ENCODE measurements at regions not wholly inside any gene's neighbourhood (a gene's known extent, or its start where the extent isn't known, plus 50 kb on each side); places are given as distances from the start of the nearest gene placed in this dataset.
A peak's percentile ranks its signal among the peaks of the same experiment; 100 is the strongest.
"Not testable (repeated sequence)": the region's sequence is repeated elsewhere in the genome, so short reads cannot be mapped to it uniquely, and the experiment has no call there.

- DNase-seq (ENCODE audit: low spot score): peak; percentile 44
Measured at GRCh38 chr7:109751241-109751640, 1181.6 kb downstream of the DNAJB9 start.

DNA sequence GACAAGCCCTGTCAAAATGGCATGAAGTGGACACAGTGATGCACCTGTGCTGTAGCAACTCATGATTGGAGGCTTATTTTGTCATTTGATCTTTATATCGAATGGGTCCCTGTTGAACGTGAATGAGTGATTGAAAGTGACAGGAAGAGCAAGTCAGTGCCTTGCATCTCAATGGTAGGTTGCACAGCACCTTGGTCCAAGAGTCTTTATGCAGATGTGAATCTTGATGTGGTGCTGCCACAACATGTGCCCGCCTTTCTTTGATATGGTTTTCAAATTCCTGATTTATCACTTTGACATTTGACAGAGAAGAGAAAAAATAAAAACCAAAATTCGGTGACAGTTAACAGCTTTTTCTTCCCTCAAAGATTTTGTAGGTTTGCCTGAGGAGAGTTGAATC is 1182.4 kb downstream of the DNAJB9 start:
- DNase-seq (ENCODE audit: low spot score): no peak

DNA sequence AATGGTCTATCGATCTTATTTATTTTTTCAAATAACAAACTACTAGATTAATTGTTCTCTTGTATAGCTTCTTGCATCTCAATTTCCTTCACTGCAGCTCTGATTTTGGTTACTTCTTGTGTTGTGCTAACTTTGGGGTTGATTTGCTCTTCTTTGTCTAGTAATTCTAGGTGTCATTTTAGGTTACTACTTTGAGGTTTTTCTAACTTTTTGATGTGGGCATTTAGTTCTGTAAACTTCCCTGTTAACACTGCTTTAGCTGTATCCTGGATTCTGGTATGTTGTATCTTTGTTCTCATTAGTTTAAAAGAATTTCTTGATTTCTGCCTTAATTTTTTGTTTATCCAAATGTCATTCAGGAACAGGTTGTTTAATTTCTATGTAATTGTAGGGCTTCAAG is 1188.0 kb downstream of the DNAJB9 start:
- DNase-seq (ENCODE audit: low spot score): no peak

GRCh38 chr7:109763611-109764010 is 1193.9 kb downstream of the DNAJB9 start:
- DNase-seq (ENCODE audit: low spot score): no peak

- DNase-seq (ENCODE audit: low spot score): no peak
Measured at GRCh38 chr7:109772161-109772560, 1202.5 kb downstream of the DNAJB9 start.

DNA sequence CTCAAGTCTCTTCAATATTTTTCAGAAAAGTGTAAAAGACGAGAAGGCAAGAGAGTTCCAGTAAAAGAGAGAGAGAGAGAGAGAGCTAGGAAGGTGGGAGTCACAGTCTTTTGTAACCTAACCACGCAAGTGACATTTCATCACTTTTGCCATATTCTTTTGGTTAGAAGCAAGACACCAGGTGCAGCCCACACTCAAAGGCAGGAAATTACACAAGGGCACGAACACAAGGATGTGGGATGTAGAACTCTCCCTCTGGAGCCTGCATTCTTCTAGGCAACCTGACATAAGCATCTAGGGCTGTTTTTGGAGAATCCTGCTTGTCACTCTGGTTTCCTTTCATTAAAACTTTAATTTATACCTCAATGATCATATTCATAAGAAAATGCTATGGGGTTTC is 1213.1 kb downstream of the DNAJB9 start:
- DNase-seq (ENCODE audit: low spot score): no peak

- no peak for DNase-seq (ENCODE audit: low spot score)
Measured at GRCh38 chr7:109806548-109806947, 1236.9 kb downstream of the DNAJB9 start.

- DNase-seq (ENCODE audit: low spot score): no peak
Measured at GRCh38 chr7:109821156-109821555, 1251.5 kb downstream of the DNAJB9 start.

DNA sequence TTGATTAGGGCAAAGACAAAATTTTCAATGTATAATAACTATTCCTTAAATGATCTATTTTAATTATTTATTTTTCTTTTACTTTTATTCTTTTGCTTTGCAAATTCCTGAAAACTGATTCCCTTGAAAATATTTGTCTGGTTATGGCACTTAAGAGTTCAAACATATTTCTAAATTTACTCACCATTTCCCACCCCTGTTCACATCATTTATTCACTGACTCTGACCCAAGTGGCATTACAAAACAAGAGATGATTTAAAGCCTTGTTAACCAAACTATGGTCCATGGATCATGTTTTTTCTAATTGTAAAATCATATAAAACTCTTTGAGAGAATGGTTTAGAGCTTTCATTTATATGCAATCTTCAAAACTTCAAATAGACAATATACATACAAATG is 1256.1 kb upstream of the LRRN3 start:
- DNase-seq (ENCODE audit: low spot score): no peak

GRCh38 chr7:109835577-109835976 is 1255.3 kb upstream of the LRRN3 start:
- no peak for DNase-seq (ENCODE audit: low spot score)

- DNase-seq (ENCODE audit: low spot score): no peak
Measured at GRCh38 chr7:109836016-109836415, 1254.9 kb upstream of the LRRN3 start.

- DNase-seq (ENCODE audit: low spot score): no peak
Measured at GRCh38 chr7:109842386-109842785, 1248.5 kb upstream of the LRRN3 start.

- DNase-seq (ENCODE audit: low spot score): peak; percentile 7
Measured at GRCh38 chr7:109844362-109844761, 1246.6 kb upstream of the LRRN3 start.

DNA sequence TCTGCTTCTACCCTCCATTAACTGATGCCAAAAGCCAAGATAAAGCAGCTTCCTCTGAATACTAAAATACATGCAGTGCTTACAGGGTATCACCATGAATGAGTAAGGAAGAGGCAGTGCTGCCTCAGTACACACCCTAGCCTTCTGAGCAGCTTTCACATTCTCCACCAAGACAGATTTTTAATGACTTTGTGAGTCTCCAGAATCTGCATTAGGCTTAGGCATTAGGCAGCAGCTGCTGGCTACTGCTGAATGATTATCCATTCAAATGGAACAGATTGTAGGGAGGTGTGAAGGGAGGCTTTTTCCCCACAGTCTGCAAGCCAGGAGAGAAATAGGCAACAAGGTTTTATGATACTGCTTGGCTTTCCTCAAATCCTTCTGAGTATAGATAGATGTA is 1226.7 kb upstream of the LRRN3 start:
- no peak for DNase-seq (ENCODE audit: low spot score)

- DNase-seq (ENCODE audit: low spot score): no peak
Measured at GRCh38 chr7:109868215-109868860, 1222.6 kb upstream of the LRRN3 start.

DNA sequence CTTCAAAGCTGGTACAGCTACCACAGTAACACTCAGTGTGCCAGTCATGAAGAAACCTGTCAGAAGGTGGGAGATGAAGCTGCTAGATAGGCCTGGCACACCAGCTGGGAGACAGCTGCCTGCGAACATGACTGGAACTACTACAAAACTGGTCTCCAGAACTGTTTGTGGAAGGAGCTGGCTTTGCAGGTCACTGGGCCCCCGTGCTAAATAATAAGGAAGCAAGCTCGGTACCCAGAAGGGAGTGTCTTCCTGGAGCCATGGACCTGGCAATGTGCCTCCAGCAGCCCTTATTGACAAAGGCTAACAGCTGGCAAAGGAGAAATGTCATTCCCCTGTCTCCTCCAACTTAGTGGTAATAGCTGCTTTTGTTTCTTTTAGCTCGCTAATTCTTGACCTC is 1217.6 kb upstream of the LRRN3 start:
- DNase-seq (ENCODE audit: low spot score): no peak

GRCh38 chr7:109879287-109879828 is 1211.6 kb upstream of the LRRN3 start:
- no peak for DNase-seq (ENCODE audit: low spot score)

- DNase-seq (ENCODE audit: low spot score): no peak
Measured at GRCh38 chr7:109890622-109891021, 1200.3 kb upstream of the LRRN3 start.

DNA sequence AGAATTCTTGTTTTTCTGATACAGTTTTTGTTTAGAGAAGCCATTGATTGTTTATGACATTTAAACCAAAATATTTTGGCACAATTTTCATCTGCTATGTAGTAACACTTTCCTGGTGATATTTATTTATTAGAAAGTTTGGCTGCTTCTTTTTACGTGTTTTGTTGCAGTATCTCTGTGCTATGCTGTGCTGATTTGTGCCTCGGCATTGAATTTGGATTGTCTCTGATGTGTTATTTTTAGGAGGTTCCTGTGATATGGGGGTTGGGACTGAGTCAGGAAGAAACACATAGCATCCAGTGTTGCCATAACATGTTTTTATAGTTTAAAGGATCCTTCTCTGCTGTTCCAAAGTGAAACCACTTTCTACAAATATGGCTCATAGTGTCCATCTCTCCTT is 1197.7 kb upstream of the LRRN3 start:
- no peak for DNase-seq (ENCODE audit: low spot score)

DNA sequence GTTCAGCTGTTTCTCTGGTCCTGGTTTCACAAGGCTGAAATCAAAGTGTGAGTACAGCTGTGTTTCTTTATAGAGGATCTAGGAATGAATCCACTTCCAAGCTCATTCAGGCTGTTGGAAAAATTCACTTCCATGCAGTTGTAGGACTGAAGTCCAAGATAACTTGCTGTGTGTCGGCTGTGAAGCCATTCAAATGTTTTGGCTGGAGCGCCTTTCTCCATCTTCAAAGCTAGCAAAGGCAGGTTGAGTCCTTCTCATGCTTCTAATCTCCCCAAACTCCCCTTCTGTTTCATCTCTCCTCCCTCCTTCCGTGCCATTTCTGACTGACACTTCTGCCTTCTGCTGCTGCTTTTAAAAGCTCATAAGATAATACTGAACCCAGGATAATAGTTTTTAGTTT is 1195.4 kb upstream of the LRRN3 start:
- no peak for DNase-seq (ENCODE audit: low spot score)

- DNase-seq (ENCODE audit: low spot score): no peak
Measured at GRCh38 chr7:109901926-109902325, 1189.0 kb upstream of the LRRN3 start.

- not testable (repeated sequence) for DNase-seq (ENCODE audit: low spot score)
Measured at GRCh38 chr7:109905368-109906065, 1185.4 kb upstream of the LRRN3 start.

DNA sequence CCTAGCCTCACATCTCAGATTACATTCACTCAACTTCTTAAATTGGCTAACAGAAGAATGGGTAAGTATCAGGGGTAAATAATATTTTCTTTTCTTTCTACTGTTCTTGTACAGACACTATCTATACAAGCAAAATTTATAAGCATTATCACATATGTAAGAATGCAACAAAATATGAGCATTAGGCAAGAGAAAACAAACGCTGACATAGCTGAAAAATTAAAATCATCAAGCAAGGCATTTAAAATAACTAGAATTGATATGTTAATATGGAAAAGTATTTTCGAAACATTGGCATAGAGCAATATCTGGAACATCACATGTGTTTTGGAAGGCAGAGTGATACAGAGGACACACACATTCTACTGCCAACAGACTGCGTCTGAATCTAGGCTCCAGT is 1175.3 kb upstream of the LRRN3 start:
- DNase-seq (ENCODE audit: low spot score): no peak

GRCh38 chr7:109926738-109927137 is 1164.2 kb upstream of the LRRN3 start:
- no peak for DNase-seq (ENCODE audit: low spot score)
